PC-9 (cell line): ENCODE measurements at regions not wholly inside any gene's neighbourhood (a gene's known extent, or its start where the extent isn't known, plus 50 kb on each side); places are given as distances from the start of the nearest gene placed in this dataset.

ENCODE experiments used
- BruUV-seq: library from RNA; stranded (reverse); fragments of 400-500 nt; replicated peaks from 2 replicates; lab custom pipeline; 2021; lab: Mats Ljungman, UMichigan
- CTCF ChIA-PET: fragments of 300-600 bp; sonication (Branson Sonifier 250); formaldehyde crosslinking; loops from one replicate; lab custom pipeline; 2022; ENCODE audit warnings: antibody characterized with exemption; lab: Charles Lee
- POLR2A ChIA-PET: fragments of 300-600 bp; sonication (Branson Sonifier 250); formaldehyde crosslinking; loops from one replicate; lab custom pipeline; 2022; ENCODE audit warnings: antibody characterized with exemption; ENCODE audit not compliant: unreplicated experiment; lab: Charles Lee
- DNase-seq, 2 experiments: peaks; one replicate each; pipeline versions ENCODE4 v3.0.0 to v3.0.0-alpha.2; 2015 to 2022; ENCODE audit warnings: mixed read lengths in 1 of 2
- H2AFZ ChIP-seq: fragments of 200-600 bp; sonication (generic); 2 replicates; pipeline ENCODE4 v1.8.1; 2017; ENCODE audit warnings: antibody characterized with exemption
- H3F3A ChIP-seq: fragments of 200-600 bp; sonication (generic); 2 replicates; pipeline ENCODE4 v1.8.1; 2017; ENCODE audit warnings: antibody characterized with exemption, mild to moderate bottlenecking, low read depth; ENCODE audit not compliant: insufficient read depth
- H3K27ac ChIP-seq: fragments of 200-600 bp; sonication (generic); 2 replicates; pipeline ENCODE4 v1.6.1; 2016; ENCODE audit warnings: mixed run types
- H3K27me3 ChIP-seq: fragments of 200-600 bp; sonication (generic); 2 replicates; pipeline ENCODE4 v1.6.1; 2016; ENCODE audit warnings: low read depth, mixed run types; ENCODE audit not compliant: insufficient read depth
- H3K36me3 ChIP-seq: fragments of 200-600 bp; sonication (generic); 2 replicates; pipeline ENCODE4 v1.6.1; 2016; ENCODE audit warnings: low read depth, mixed run types
- H3K4me1 ChIP-seq: fragments of 200-600 bp; sonication (generic); replicated peaks from 2 replicates; pipeline ENCODE4 v1.6.1; 2016; ENCODE audit warnings: mixed run types; ENCODE audit not compliant: insufficient read depth
- H3K4me2 ChIP-seq: fragments of 200-600 bp; sonication (generic); 2 replicates; pipeline ENCODE4 v1.6.1; 2017; ENCODE audit warnings: mixed run types
- H3K4me3 ChIP-seq: fragments of 200-600 bp; sonication (generic); 2 replicates; pipeline ENCODE4 v1.6.1; 2016; ENCODE audit warnings: mixed run types
- H3K79me2 ChIP-seq: fragments of 200-600 bp; sonication (generic); 2 replicates; pipeline ENCODE4 v1.6.1; 2017; ENCODE audit warnings: low read depth, mixed run types
- H3K9me2 ChIP-seq: fragments of 200-600 bp; sonication (generic); 2 replicates; pipeline ENCODE4 v1.8.1; 2017; ENCODE audit warnings: mild to moderate bottlenecking; ENCODE audit not compliant: insufficient read depth
- H3K9me3 ChIP-seq: fragments of 200-600 bp; sonication (generic); 2 replicates; pipeline ENCODE4 v1.8.1; 2016; ENCODE audit warnings: low read depth; ENCODE audit not compliant: insufficient read depth
- H4K20me1 ChIP-seq: fragments of 200-600 bp; sonication (generic); 2 replicates; pipeline ENCODE4 v1.8.1; 2017; ENCODE audit not compliant: insufficient read depth
- EZH2 ChIP-seq: fragments of 200-600 bp; sonication (generic); IDR thresholded peaks from 2 replicates; pipeline ENCODE4 v1.8.0; 2017; ENCODE audit warnings: antibody characterized with exemption, low read depth
- intact Hi-C: fragments of 100-400 bp; cut with micrococcal nuclease; formaldehyde crosslinking; loops from one replicate; pipeline ENCODE4 v1.10.0; 2022; ENCODE audit not compliant: unreplicated experiment
- TF ChIP-seq, protein P1 (sequence below): fragments of 200-600 bp; sonication (generic); conservative IDR thresholded peaks from 2 replicates; pipeline ENCODE4 v1.6.1; 2017; ENCODE audit warnings: mixed run types, antibody characterized with exemption, mild to moderate bottlenecking, moderate library complexity

DNA sequence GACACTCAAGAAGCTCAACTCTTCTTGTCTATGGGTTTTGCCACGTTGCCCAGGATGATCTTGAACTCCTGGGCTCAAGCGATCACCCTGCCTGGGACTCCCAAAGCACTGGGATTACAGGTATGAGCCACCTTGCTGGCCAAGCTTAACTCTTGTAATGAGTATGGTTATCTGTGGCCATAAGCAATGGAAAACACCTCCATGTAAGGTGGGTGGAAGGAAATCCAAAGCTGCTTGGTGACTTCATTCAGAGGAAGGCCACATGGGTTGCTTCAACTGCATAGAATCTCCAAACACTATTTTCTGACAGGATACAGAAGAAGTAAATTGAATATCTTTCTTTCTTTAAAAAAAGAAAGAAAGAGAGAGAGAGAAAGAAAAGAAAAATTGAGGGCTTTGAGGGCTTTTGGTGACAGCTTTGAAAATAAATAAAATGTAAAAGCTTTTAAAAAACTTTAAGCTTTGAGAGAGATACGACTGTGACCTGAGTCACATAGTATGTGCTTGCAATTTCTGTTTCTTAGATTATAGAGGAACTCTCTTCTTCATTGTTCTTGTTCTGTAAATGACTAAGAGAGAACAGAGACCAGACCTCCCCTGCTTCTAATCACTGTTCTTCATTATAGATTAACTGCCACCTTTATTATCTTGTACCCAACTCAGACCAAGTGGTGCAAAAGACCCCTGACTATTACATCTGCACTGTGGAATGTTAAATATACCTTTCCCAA, 123.1 kb upstream of the NDUFV2 start:
- H3K79me2 ChIP-seq, result no peaks in the 10 kb centered on the region
- H3F3A ChIP-seq, result no peaks in the 10 kb centered on the region
- ChIA-PET CTCF (interaction anchor here (0.5 kb wide), 1 partner anchor 12 kb away, joined by 3 read pairs; no protein-coding TSS in a partner anchor), POLR2A (no interaction called here)
- no peaks in the 10 kb centered on the region for H4K20me1 ChIP-seq
- no peaks in the 10 kb centered on the region for H3K9me3 ChIP-seq
- BruUV-seq, result no TSS peak
- H3K4me1 ChIP-seq, result no peaks in the 10 kb centered on the region
- no peaks in the 10 kb centered on the region for H3K36me3 ChIP-seq
- no peaks in the 10 kb centered on the region for H3K27me3 ChIP-seq
- H3K4me2 ChIP-seq, result no peak overlapping the region
- TF ChIP-seq, protein P1, sequence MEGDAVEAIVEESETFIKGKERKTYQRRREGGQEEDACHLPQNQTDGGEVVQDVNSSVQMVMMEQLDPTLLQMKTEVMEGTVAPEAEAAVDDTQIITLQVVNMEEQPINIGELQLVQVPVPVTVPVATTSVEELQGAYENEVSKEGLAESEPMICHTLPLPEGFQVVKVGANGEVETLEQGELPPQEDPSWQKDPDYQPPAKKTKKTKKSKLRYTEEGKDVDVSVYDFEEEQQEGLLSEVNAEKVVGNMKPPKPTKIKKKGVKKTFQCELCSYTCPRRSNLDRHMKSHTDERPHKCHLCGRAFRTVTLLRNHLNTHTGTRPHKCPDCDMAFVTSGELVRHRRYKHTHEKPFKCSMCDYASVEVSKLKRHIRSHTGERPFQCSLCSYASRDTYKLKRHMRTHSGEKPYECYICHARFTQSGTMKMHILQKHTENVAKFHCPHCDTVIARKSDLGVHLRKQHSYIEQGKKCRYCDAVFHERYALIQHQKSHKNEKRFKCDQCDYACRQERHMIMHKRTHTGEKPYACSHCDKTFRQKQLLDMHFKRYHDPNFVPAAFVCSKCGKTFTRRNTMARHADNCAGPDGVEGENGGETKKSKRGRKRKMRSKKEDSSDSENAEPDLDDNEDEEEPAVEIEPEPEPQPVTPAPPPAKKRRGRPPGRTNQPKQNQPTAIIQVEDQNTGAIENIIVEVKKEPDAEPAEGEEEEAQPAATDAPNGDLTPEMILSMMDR, result no peak
- no peak for TF ChIP-seq EZH2
- H2AFZ ChIP-seq, result no peak overlapping the region
- no peak for DNase-seq
- no peak overlapping the region for H3K4me3 ChIP-seq
- H3K9me2 ChIP-seq, result no peaks in the 10 kb centered on the region
- no peak overlapping the region for H3K27ac ChIP-seq
- intact Hi-C loops, result loop anchor here (1.0 kb wide), 1 partner anchor 180 kb away; no protein-coding TSS in a partner anchor

GRCh38 chr18:8980496-8980895, 122.0 kb upstream of the NDUFV2 start:
- H3K27me3 ChIP-seq, result no peaks in the 10 kb centered on the region
- H3K4me1 ChIP-seq, result no peaks in the 10 kb centered on the region
- intact Hi-C loops, result loop anchor here (5.0 to 10.0 kb wide), 2 partner anchors 43 to 1756 kb away; no protein-coding TSS in a partner anchor
- H3K79me2 ChIP-seq, result no peaks in the 10 kb centered on the region
- no peak overlapping the region for H3K4me3 ChIP-seq
- ChIA-PET CTCF (no interaction called here), POLR2A (no interaction called here)
- DNase-seq, result no peak
- H3K27ac ChIP-seq, result no peak overlapping the region
- H4K20me1 ChIP-seq, result no peaks in the 10 kb centered on the region
- TF ChIP-seq EZH2, result no peak
- TF ChIP-seq, protein P1, result no peak
- H3K36me3 ChIP-seq, result no peaks in the 10 kb centered on the region
- H3F3A ChIP-seq, result no peaks in the 10 kb centered on the region
- no peaks in the 10 kb centered on the region for H3K9me2 ChIP-seq
- no peaks in the 10 kb centered on the region for H3K9me3 ChIP-seq
- H2AFZ ChIP-seq, result no peak overlapping the region
- no TSS peak for BruUV-seq
- H3K4me2 ChIP-seq, result no peak overlapping the region

GRCh38 chr18:8980918-8981317, 121.6 kb upstream of the NDUFV2 start:
- no peaks in the 10 kb centered on the region for H3K79me2 ChIP-seq
- no peak overlapping the region for H2AFZ ChIP-seq
- no peak overlapping the region for H3K27ac ChIP-seq
- H3K4me1 ChIP-seq, result no peaks in the 10 kb centered on the region
- CTCF ChIA-PET, result interaction anchor here (1.3 kb wide), 1 partner anchor 327 kb away, joined by 3 read pairs; no protein-coding TSS in a partner anchor
- POLR2A ChIA-PET, result no interaction called here
- H3K9me3 ChIP-seq, result no peaks in the 10 kb centered on the region
- no peaks in the 10 kb centered on the region for H4K20me1 ChIP-seq
- no peak overlapping the region for H3K4me2 ChIP-seq
- no peak for TF ChIP-seq EZH2
- TF ChIP-seq, protein P1, result no peak
- H3K27me3 ChIP-seq, result no peaks in the 10 kb centered on the region
- H3K4me3 ChIP-seq, result no peak overlapping the region
- no TSS peak for BruUV-seq
- intact Hi-C loops, result loop anchor here (5.0 to 10.0 kb wide), 2 partner anchors 44 to 1756 kb away; no protein-coding TSS in a partner anchor
- H3K36me3 ChIP-seq, result no peaks in the 10 kb centered on the region
- no peak for DNase-seq
- no peaks in the 10 kb centered on the region for H3F3A ChIP-seq
- no peaks in the 10 kb centered on the region for H3K9me2 ChIP-seq
